Trophoblast cell (in vitro differentiated cells and primary cell): ENCODE measurements at regions not wholly inside any gene's neighbourhood (a gene's known extent, or its start where the extent isn't known, plus 50 kb on each side); places are given as distances from the start of the nearest gene placed in this dataset.
"Not testable (repeated sequence)": the region's sequence is repeated elsewhere in the genome, so short reads cannot be mapped to it uniquely, and the experiment has no call there.

Source experiments
- DNase-seq, 2 donors: peaks; one replicate each; pipeline ENCODE4 v3.0.0-alpha.2; 2016
- H2AFZ ChIP-seq: 2 replicates; pipeline ENCODE4 v1.6.1; 2013; ENCODE audit warnings: low read length, moderate library complexity, mild to moderate bottlenecking; ENCODE audit not compliant: insufficient read depth, poor library complexity
- H2AK5ac ChIP-seq: 2 replicates; pipeline ENCODE4 v1.6.1; 2013; ENCODE audit warnings: mild to moderate bottlenecking, low read length
- H2BK120ac ChIP-seq: 2 replicates; pipeline ENCODE4 v1.6.1; 2013; ENCODE audit warnings: low read length, mild to moderate bottlenecking, moderate library complexity; ENCODE audit not compliant: insufficient read depth, poor library complexity
- H2BK12ac ChIP-seq: 2 replicates; pipeline ENCODE4 v1.6.1; 2013; ENCODE audit warnings: mild to moderate bottlenecking, low read length, moderate library complexity
- H2BK5ac ChIP-seq: 2 replicates; pipeline ENCODE4 v1.6.1; 2013; ENCODE audit warnings: low read length, low read depth, moderate library complexity, mild to moderate bottlenecking; ENCODE audit not compliant: poor library complexity
- H3K14ac ChIP-seq: 2 replicates; pipeline ENCODE4 v1.6.1; 2013; ENCODE audit warnings: mild to moderate bottlenecking, low read length
- H3K18ac ChIP-seq: 2 replicates; pipeline ENCODE4 v1.6.1; 2013; ENCODE audit warnings: mild to moderate bottlenecking, low read length
- H3K23ac ChIP-seq: 2 replicates; pipeline ENCODE4 v1.6.1; 2013; ENCODE audit warnings: low read length
- H3K27ac ChIP-seq: 2 replicates; pipeline ENCODE4 v1.5.1; 2013; ENCODE audit warnings: low read depth, mild to moderate bottlenecking, inconsistent platforms, low read length, moderate library complexity
- H3K27me3 ChIP-seq: 2 replicates; pipeline ENCODE4 v1.6.1; 2013; ENCODE audit warnings: inconsistent platforms, mild to moderate bottlenecking, low read length, moderate library complexity; ENCODE audit not compliant: insufficient read depth
- H3K36me3 ChIP-seq, 2 experiments: 1 replicate in 1 of 2; 2 replicates in 1 of 2; pipeline ENCODE4 v1.6.1; 2013; ENCODE audit warnings: low read length in 2 of 2, mild to moderate bottlenecking in 2 of 2, moderate library complexity in 1 of 2; ENCODE audit not compliant: insufficient read depth in 2 of 2, control insufficient read depth in 1 of 2
- H3K4ac ChIP-seq: 2 replicates; pipeline ENCODE4 v1.6.1; 2013; ENCODE audit warnings: low read depth, mild to moderate bottlenecking, low read length, moderate library complexity
- H3K4me1 ChIP-seq, 2 experiments: 1 replicate in 1 of 2; 2 replicates in 1 of 2; pipeline ENCODE4 v1.6.1; 2013; ENCODE audit warnings: low read length in 2 of 2, mild to moderate bottlenecking in 2 of 2, moderate library complexity in 1 of 2; ENCODE audit not compliant: insufficient read depth in 2 of 2, control insufficient read depth in 1 of 2
- H3K4me2 ChIP-seq: 2 replicates; pipeline ENCODE4 v1.6.1; 2013; ENCODE audit warnings: inconsistent platforms, mild to moderate bottlenecking, low read length, moderate library complexity
- H3K4me3 ChIP-seq: 2 replicates; pipeline ENCODE4 v1.5.1; 2013; ENCODE audit warnings: mild to moderate bottlenecking, low read depth, low read length, inconsistent platforms
- H3K79me1 ChIP-seq: one replicate; pipeline ENCODE4 v1.6.1; 2013; ENCODE audit warnings: low read length
- H3K79me2 ChIP-seq: 2 replicates; pipeline ENCODE4 v1.6.1; 2013; ENCODE audit warnings: low read length, mild to moderate bottlenecking; ENCODE audit not compliant: control insufficient read depth, insufficient read depth, poor library complexity
- H3K9ac ChIP-seq: 2 replicates; pipeline ENCODE4 v1.6.1; 2013; ENCODE audit warnings: mild to moderate bottlenecking, low read length
- H3K9me3 ChIP-seq: 2 replicates; pipeline ENCODE4 v1.6.1; 2013; ENCODE audit warnings: low read depth, mild to moderate bottlenecking, control low read depth, inconsistent platforms, low read length; ENCODE audit not compliant: insufficient read depth
- H4K12ac ChIP-seq: 2 replicates; pipeline ENCODE4 v1.6.1; 2013; ENCODE audit warnings: low read depth, mild to moderate bottlenecking, low read length, moderate library complexity
- H4K8ac ChIP-seq: 2 replicates; pipeline ENCODE4 v1.6.1; 2013; ENCODE audit warnings: low read depth, mild to moderate bottlenecking, low read length, moderate library complexity
- H4K91ac ChIP-seq: one replicate; pipeline ENCODE4 v1.6.1; 2013; ENCODE audit warnings: low read depth, mild to moderate bottlenecking, low read length, moderate library complexity
- whole genome bisulfite sequencing: extraction: QIAGEN DNeasy Blood & Tissue Kit; methylation state at CpG from one replicate; pipeline ENCODE4 v1.1.7; 2013; ENCODE audit warnings: missing lambda C conversion rate; ENCODE audit not compliant: insufficient read length, insufficient coverage; ENCODE audit errors: extremely low coverage; 5-methylcytosine and 5-hydroxymethylcytosine counted together

- H3K36me3 ChIP-seq, H3K18ac ChIP-seq, H2BK12ac ChIP-seq, H4K12ac ChIP-seq, H3K4me2 ChIP-seq, H3K27ac ChIP-seq, H3K23ac ChIP-seq, H3K9me3 ChIP-seq, H2AFZ ChIP-seq, H2AK5ac ChIP-seq, H2BK5ac ChIP-seq, H3K4me3 ChIP-seq, H3K79me1 ChIP-seq, H4K91ac ChIP-seq, H3K79me2 ChIP-seq, H3K4ac ChIP-seq, H3K9ac ChIP-seq, DNase-seq, H3K4me1 ChIP-seq, H2BK120ac ChIP-seq, H4K8ac ChIP-seq, H3K27me3 ChIP-seq, H3K14ac ChIP-seq: not testable (repeated sequence)
- no CpG with 5 or more reads among the region's 4 CpGs for WGBS
Observed at GRCh38 chr2:90231199-90231598, 1539.7 kb downstream of the RPIA start.

- not testable (repeated sequence) for H2BK5ac ChIP-seq, DNase-seq, H3K4me2 ChIP-seq
Observed at GRCh38 chr2:90235452-90235851, 1544.0 kb downstream of the RPIA start.

GRCh38 chr2:90237923-90238361 is 1546.5 kb downstream of the RPIA start:
- WGBS, result no CpG with 5 or more reads among the region's 31 CpGs
- not testable (repeated sequence) for H3K27ac ChIP-seq, H3K79me2 ChIP-seq, H4K12ac ChIP-seq, H2BK5ac ChIP-seq, H2BK120ac ChIP-seq, H2AK5ac ChIP-seq, H3K9ac ChIP-seq, H3K4me3 ChIP-seq, H4K91ac ChIP-seq, H2AFZ ChIP-seq, H3K9me3 ChIP-seq, H3K14ac ChIP-seq, H3K79me1 ChIP-seq, H3K4me2 ChIP-seq, H3K4me1 ChIP-seq, H4K8ac ChIP-seq, H3K18ac ChIP-seq, H3K27me3 ChIP-seq, H3K36me3 ChIP-seq, H2BK12ac ChIP-seq, H3K23ac ChIP-seq, H3K4ac ChIP-seq
- peak in 1 of 2 donors; percentile 40 for DNase-seq

More at GRCh38 chr2:90235452-90235851, 1544.0 kb downstream of the RPIA start:
- not testable (repeated sequence) for H3K79me1 ChIP-seq, H2BK120ac ChIP-seq, H2BK12ac ChIP-seq, H4K12ac ChIP-seq, H3K9ac ChIP-seq, H3K9me3 ChIP-seq, H3K4me3 ChIP-seq, H4K8ac ChIP-seq, H2AFZ ChIP-seq, H4K91ac ChIP-seq, H2AK5ac ChIP-seq, H3K27ac ChIP-seq, H3K27me3 ChIP-seq, H3K4ac ChIP-seq, H3K23ac ChIP-seq, H3K18ac ChIP-seq, H3K4me1 ChIP-seq, H3K36me3 ChIP-seq, H3K14ac ChIP-seq, H3K79me2 ChIP-seq
- WGBS, result no CpG with 5 or more reads among the region's 1 CpG

GRCh38 chr2:90238505-90239230 is 1547.2 kb downstream of the RPIA start:
- WGBS, result no CpG with 5 or more reads among the region's 43 CpGs
- not testable (repeated sequence) for H3K79me2 ChIP-seq, H4K91ac ChIP-seq, H4K12ac ChIP-seq, H3K9ac ChIP-seq, H2AFZ ChIP-seq, H2AK5ac ChIP-seq, H3K4me1 ChIP-seq, H3K4me2 ChIP-seq, H3K23ac ChIP-seq, H4K8ac ChIP-seq, DNase-seq, H3K36me3 ChIP-seq, H3K4me3 ChIP-seq, H3K9me3 ChIP-seq, H2BK120ac ChIP-seq, H3K27me3 ChIP-seq, H3K27ac ChIP-seq, H3K18ac ChIP-seq, H3K14ac ChIP-seq, H2BK12ac ChIP-seq, H2BK5ac ChIP-seq, H3K79me1 ChIP-seq, H3K4ac ChIP-seq
